ENCODE measurements at regions not wholly inside any gene's neighbourhood (a gene's known extent, or its start where the extent isn't known, plus 50 kb on each side); places are given as distances from the start of the nearest gene placed in this dataset.

- intact Hi-C loops (cut with micrococcal nuclease) = no loop called here
- Histone ChIP-seq H3K79me2 (ENCODE audit: insufficient read depth, low read length) (no peaks in the 10 kb centered on the region), H3K9ac (ENCODE audit: low read length) (no peak overlapping the region), H3K36me3 (ENCODE audit: control insufficient read depth in 1 of 2, insufficient read depth in 2 of 2, low read length in 2 of 2) (no peaks in the 10 kb centered on the region), H3K4me3 (replicated peaks in 1 of 2; ENCODE audit: low read depth in 1 of 2, low read length in 2 of 2) (no peak overlapping the region), H3K4me1 (ENCODE audit: control insufficient read depth in 1 of 2, insufficient read depth in 2 of 2, low read length in 2 of 2) (no peaks in the 10 kb centered on the region), H3K27ac (ENCODE audit: low read depth, low read length) (no peak overlapping the region), H3K4me2 (ENCODE audit: low read length) (no peak overlapping the region), H2AFZ (ENCODE audit: low read depth, low read length, poor library complexity, severe bottlenecking) (no peak overlapping the region), H3K27me3 (ENCODE audit: insufficient read depth, low read length) (peaks cover 39% of the 10 kb centered on the region; the same call in 1 of the 2 replicates), H4K20me1 (ENCODE audit: insufficient read depth) (no peaks in the 10 kb centered on the region), H3K9me2 (ENCODE audit: insufficient read depth) (no peaks in the 10 kb centered on the region), H3K9me3 (ENCODE audit: control insufficient read depth in 1 of 2, insufficient read depth in 1 of 2, low read depth in 1 of 2, low read length in 2 of 2) (no peaks in the 10 kb centered on the region)
- DNase-seq (ENCODE audit: low read depth, low spot score) (no peak), ATAC-seq (no peak)
- no TSS peak for BruUV-seq (replicated peaks)
- no peak for TF ChIP-seq YY1 (IDR thresholded peaks at IDR 0.05; ENCODE audit: extremely low read depth, insufficient replicate concordance, low read depth, low read length)
- no peak for TF ChIP-seq EGR1 (IDR thresholded peaks at IDR 0.05; ENCODE audit: low read depth)
- TF ChIP-seq ELF1 (IDR thresholded peaks at IDR 0.05; ENCODE audit: borderline replicate concordance, low read depth) = no peak
- no peak for TF ChIP-seq ZBTB33 (IDR thresholded peaks at IDR 0.05; ENCODE audit: extremely low read depth, insufficient replicate concordance, low read length)
- no peak for TF ChIP-seq SIN3A (IDR thresholded peaks at IDR 0.05; ENCODE audit: low read depth)
- TF ChIP-seq CTCF (IDR thresholded peaks at IDR 0.05 in 2 of 3, conservative IDR thresholded peaks at IDR 0.05 in 1 of 3; ENCODE audit: borderline replicate concordance in 1 of 3, insufficient read depth in 1 of 3, low read depth in 2 of 3, low read length in 2 of 3) = no peak
- TF ChIP-seq EZH2 (IDR thresholded peaks at IDR 0.05) = no peak
- TF ChIP-seq POLR2AphosphoS5 (IDR thresholded peaks at IDR 0.05; ENCODE audit: low read depth, low read length) = no peak
- ChIA-PET RAD21 (ENCODE audit: low non-redundant PET in 1 of 2, low total read pairs in 2 of 2, uncharacterized antibody in 2 of 2, unreplicated experiment in 2 of 2) (no interaction called here), CTCF (no interaction called here), POLR2A (no interaction called here)
These were observed 455.5 kb downstream of the MATN1 start for GRCh38 chr1:30267856-30268255.

All from HCT116 (cell line).